Endodermal cell (in vitro differentiated cells): ENCODE measurements at regions not wholly inside any gene's neighbourhood (a gene's known extent, or its start where the extent isn't known, plus 50 kb on each side); places are given as distances from the start of the nearest gene placed in this dataset.

ENCODE experiments used
- DNase-seq: peaks from one replicate; pipeline ENCODE4 v3.0.0-alpha.2; 2017
- H3K27ac ChIP-seq: 2 replicates; pipeline ENCODE4 v1.5.1; 2013; ENCODE audit warnings: mild to moderate bottlenecking, low read depth, low read length, moderate library complexity
- H3K27me3 ChIP-seq: 2 replicates; pipeline ENCODE4 v1.6.1; 2013; ENCODE audit warnings: mild to moderate bottlenecking, low read length, moderate library complexity; ENCODE audit not compliant: insufficient read depth, control insufficient read depth, poor library complexity, severe bottlenecking
- H3K36me3 ChIP-seq: 2 replicates; pipeline ENCODE4 v1.7.0; 2013; ENCODE audit warnings: mild to moderate bottlenecking, low read length, moderate library complexity; ENCODE audit not compliant: control insufficient read depth, insufficient read depth
- H3K4me1 ChIP-seq: one replicate; pipeline ENCODE4 v1.7.0; 2013; ENCODE audit warnings: low read length; ENCODE audit not compliant: control insufficient read depth, insufficient read depth
- H3K4me3 ChIP-seq: 2 replicates; pipeline ENCODE4 v1.5.1; 2013; ENCODE audit warnings: mild to moderate bottlenecking, low read length, moderate library complexity
- H3K9ac ChIP-seq: 2 replicates; pipeline ENCODE4 v1.6.1; 2013; ENCODE audit warnings: mild to moderate bottlenecking, low read length, moderate library complexity; ENCODE audit not compliant: poor library complexity, severe bottlenecking; ENCODE audit errors: extremely low read depth
- H3K9me3 ChIP-seq: 2 replicates; pipeline ENCODE4 v1.6.1; 2013; ENCODE audit warnings: mild to moderate bottlenecking, low read length, moderate library complexity; ENCODE audit not compliant: control insufficient read depth
- H3K27ac Mint-ChIP-seq: 2 replicates; pipeline ENCODE4 v1.8.0; 2020; ENCODE audit warnings: mixed read lengths
- H3K27me3 Mint-ChIP-seq: 2 replicates; pipeline ENCODE4 v1.8.0; 2021; ENCODE audit warnings: mild to moderate bottlenecking, mixed read lengths; ENCODE audit not compliant: insufficient read depth
- H3K36me3 Mint-ChIP-seq: 2 replicates; pipeline ENCODE4 v1.8.0; 2020; ENCODE audit warnings: low read depth, mixed read lengths
- H3K4me1 Mint-ChIP-seq: 2 replicates; pipeline ENCODE4 v1.8.0; 2020; ENCODE audit warnings: mixed read lengths
- H3K4me3 Mint-ChIP-seq: 2 replicates; pipeline ENCODE4 v1.8.0; 2020; ENCODE audit warnings: mild to moderate bottlenecking, moderate library complexity, mixed read lengths
- H3K9me3 Mint-ChIP-seq: 2 replicates; pipeline ENCODE4 v1.8.0; 2020; ENCODE audit warnings: mild to moderate bottlenecking, mixed read lengths
- WGBS, 2 experiments: methylation state at CpG; one replicate each; pipeline versions ENCODE4 v1.1.5 to v1.1.7; 2013; ENCODE audit warnings: missing lambda C conversion rate in 2 of 2, mixed read lengths in 1 of 2; ENCODE audit not compliant: insufficient coverage in 1 of 2, insufficient read length in 1 of 2; 5-methylcytosine and 5-hydroxymethylcytosine counted together
- TF ChIP-seq, protein P1 (sequence below): fragments of 200-600 bp; sonication (generic); conservative IDR thresholded peaks from 2 replicates; pipeline ENCODE4 v1.5.0; 2021; ENCODE audit warnings: antibody characterized with exemption, mild to moderate bottlenecking

GRCh38 chr6:79864421-79864820, 82.9 kb downstream of the ELOVL4 start:
- no peak overlapping the region for H3K27ac Mint-ChIP-seq
- Histone ChIP-seq H3K27ac (peak overlapping the region; percentile 39), H3K27me3 (no peaks in the 10 kb centered on the region), H3K36me3 (no peaks in the 10 kb centered on the region), H3K4me3 (no peak overlapping the region), H3K4me1 (peaks cover 10% of the 10 kb centered on the region), H3K9me3 (no peaks in the 10 kb centered on the region), H3K9ac (no peak overlapping the region)
- WGBS, 2 experiments, result 80 to 90% methylated on average over 1 to 3 of the region's 3 CpGs
- TF ChIP-seq, protein P1, sequence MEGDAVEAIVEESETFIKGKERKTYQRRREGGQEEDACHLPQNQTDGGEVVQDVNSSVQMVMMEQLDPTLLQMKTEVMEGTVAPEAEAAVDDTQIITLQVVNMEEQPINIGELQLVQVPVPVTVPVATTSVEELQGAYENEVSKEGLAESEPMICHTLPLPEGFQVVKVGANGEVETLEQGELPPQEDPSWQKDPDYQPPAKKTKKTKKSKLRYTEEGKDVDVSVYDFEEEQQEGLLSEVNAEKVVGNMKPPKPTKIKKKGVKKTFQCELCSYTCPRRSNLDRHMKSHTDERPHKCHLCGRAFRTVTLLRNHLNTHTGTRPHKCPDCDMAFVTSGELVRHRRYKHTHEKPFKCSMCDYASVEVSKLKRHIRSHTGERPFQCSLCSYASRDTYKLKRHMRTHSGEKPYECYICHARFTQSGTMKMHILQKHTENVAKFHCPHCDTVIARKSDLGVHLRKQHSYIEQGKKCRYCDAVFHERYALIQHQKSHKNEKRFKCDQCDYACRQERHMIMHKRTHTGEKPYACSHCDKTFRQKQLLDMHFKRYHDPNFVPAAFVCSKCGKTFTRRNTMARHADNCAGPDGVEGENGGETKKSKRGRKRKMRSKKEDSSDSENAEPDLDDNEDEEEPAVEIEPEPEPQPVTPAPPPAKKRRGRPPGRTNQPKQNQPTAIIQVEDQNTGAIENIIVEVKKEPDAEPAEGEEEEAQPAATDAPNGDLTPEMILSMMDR, result no peak
- no peaks in the 10 kb centered on the region for H3K9me3 Mint-ChIP-seq
- H3K4me3 Mint-ChIP-seq, result no peak overlapping the region
- H3K4me1 Mint-ChIP-seq, result peaks cover 27% of the 10 kb centered on the region
- no peaks in the 10 kb centered on the region for H3K27me3 Mint-ChIP-seq
- H3K36me3 Mint-ChIP-seq, result no peaks in the 10 kb centered on the region
- no peak for DNase-seq

GRCh38 chr6:79864001-79864400, 83.4 kb downstream of the ELOVL4 start:
- 90% methylated on average over 1 of the region's 1 CpG; no CpG with 5 or more reads in 1 of the 2 experiments for WGBS, 2 experiments
- Histone ChIP-seq H3K4me1 (peaks cover 6% of the 10 kb centered on the region), H3K4me3 (no peak overlapping the region), H3K27me3 (no peaks in the 10 kb centered on the region), H3K9me3 (no peaks in the 10 kb centered on the region), H3K36me3 (no peaks in the 10 kb centered on the region), H3K9ac (no peak overlapping the region), H3K27ac (peak overlapping the region; percentile 39)
- DNase-seq, result no peak
- H3K27me3 Mint-ChIP-seq, result no peaks in the 10 kb centered on the region
- no peak overlapping the region for H3K27ac Mint-ChIP-seq
- H3K9me3 Mint-ChIP-seq, result no peaks in the 10 kb centered on the region
- H3K36me3 Mint-ChIP-seq, result no peaks in the 10 kb centered on the region
- H3K4me3 Mint-ChIP-seq, result no peak overlapping the region
- TF ChIP-seq, protein P1, result no peak
- H3K4me1 Mint-ChIP-seq, result peaks cover 25% of the 10 kb centered on the region

DNA sequence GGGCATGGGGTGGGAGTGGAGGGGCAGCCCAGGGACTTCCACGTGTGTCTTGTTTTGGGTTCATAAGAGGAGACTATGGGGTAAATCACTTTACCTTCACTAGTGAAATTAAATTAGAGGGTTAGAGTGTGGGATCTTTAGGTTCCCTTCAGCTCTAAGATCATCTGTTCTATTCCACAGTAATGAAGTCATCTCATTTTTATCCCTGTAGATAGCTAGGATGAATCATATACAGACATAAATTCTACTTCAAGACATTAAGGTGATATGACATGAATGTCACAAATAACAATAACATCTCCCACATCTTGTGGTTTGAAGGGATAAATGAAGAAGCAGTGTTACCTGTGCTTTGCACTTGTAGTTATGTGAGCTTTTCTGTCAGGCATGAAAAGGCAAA, 83.8 kb downstream of the ELOVL4 start:
- no peaks in the 10 kb centered on the region for H3K27me3 ChIP-seq
- Mint-ChIP-seq H3K27me3 (no peaks in the 10 kb centered on the region), H3K27ac (no peak overlapping the region), H3K9me3 (no peaks in the 10 kb centered on the region), H3K4me1 (peaks cover 25% of the 10 kb centered on the region), H3K36me3 (no peaks in the 10 kb centered on the region), H3K4me3 (no peak overlapping the region)
- H3K4me3 ChIP-seq, result no peak overlapping the region
- TF ChIP-seq, protein P1, result no peak
- H3K36me3 ChIP-seq, result no peaks in the 10 kb centered on the region
- no peak overlapping the region for H3K27ac ChIP-seq
- no peaks in the 10 kb centered on the region for H3K9me3 ChIP-seq
- no peak overlapping the region for H3K9ac ChIP-seq
- peaks cover 5% of the 10 kb centered on the region for H3K4me1 ChIP-seq
- no peak for DNase-seq
- 80% methylated on average over 1 of the region's 1 CpG; no CpG with 5 or more reads in 1 of the 2 experiments for WGBS, 2 experiments
